ENCODE measurements at regions not wholly inside any gene's neighbourhood (a gene's known extent, or its start where the extent isn't known, plus 50 kb on each side); places are given as distances from the start of the nearest gene placed in this dataset.

DNA sequence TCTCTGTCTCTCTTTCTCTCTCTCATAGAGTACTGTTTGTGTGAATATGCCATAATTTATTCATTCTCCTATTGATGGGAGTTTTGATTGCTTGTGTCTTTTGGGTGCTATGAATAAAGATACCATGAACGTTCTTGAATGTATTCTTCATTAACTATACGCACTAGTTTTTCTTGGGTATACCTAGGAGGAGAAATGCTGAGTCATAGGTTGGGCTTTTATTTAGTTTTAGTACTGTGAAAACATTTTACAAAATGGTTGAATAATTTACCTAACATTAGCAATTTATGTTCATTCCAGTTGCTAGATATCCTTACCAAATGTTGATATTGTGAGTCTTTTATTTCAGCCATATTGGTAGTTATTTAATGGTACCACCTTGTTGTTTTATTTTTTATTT, 192.5 kb downstream of the NPR3 start:
- Histone ChIP-seq H3K27ac (no peak overlapping the region), H3K4me3 (no peak overlapping the region), H3K79me2 (ENCODE audit: low read depth) (no peaks in the 10 kb centered on the region), H3K36me3 (ENCODE audit: low read depth) (no peaks in the 10 kb centered on the region), H3K9me2 (ENCODE audit: insufficient read depth) (no peaks in the 10 kb centered on the region), H3K4me1 (replicated peaks; ENCODE audit: insufficient read depth) (no peaks in the 10 kb centered on the region), H4K20me1 (ENCODE audit: insufficient read depth) (no peaks in the 10 kb centered on the region), H2AFZ (no peak overlapping the region), H3K4me2 (no peak overlapping the region), H3K27me3 (ENCODE audit: insufficient read depth, low read depth) (no peaks in the 10 kb centered on the region), H3K9me3 (ENCODE audit: insufficient read depth, low read depth) (no peaks in the 10 kb centered on the region), H3F3A (ENCODE audit: insufficient read depth, low read depth) (no peaks in the 10 kb centered on the region; the same call in 1 of the 2 replicates)
- intact Hi-C loops (cut with micrococcal nuclease; ENCODE audit: unreplicated experiment) = no loop called here
- CTCF ChIA-PET = interaction anchor here (0.7 kb wide), 1 partner anchor 205 kb away, joined by 3 read pairs; no protein-coding TSS in a partner anchor
- POLR2A ChIA-PET (ENCODE audit: unreplicated experiment) = no interaction called here
- no TSS peak for BruUV-seq (replicated peaks)
- no peak for DNase-seq
- TF ChIP-seq, protein P1, sequence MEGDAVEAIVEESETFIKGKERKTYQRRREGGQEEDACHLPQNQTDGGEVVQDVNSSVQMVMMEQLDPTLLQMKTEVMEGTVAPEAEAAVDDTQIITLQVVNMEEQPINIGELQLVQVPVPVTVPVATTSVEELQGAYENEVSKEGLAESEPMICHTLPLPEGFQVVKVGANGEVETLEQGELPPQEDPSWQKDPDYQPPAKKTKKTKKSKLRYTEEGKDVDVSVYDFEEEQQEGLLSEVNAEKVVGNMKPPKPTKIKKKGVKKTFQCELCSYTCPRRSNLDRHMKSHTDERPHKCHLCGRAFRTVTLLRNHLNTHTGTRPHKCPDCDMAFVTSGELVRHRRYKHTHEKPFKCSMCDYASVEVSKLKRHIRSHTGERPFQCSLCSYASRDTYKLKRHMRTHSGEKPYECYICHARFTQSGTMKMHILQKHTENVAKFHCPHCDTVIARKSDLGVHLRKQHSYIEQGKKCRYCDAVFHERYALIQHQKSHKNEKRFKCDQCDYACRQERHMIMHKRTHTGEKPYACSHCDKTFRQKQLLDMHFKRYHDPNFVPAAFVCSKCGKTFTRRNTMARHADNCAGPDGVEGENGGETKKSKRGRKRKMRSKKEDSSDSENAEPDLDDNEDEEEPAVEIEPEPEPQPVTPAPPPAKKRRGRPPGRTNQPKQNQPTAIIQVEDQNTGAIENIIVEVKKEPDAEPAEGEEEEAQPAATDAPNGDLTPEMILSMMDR (conservative IDR thresholded peaks at IDR 0.05) = no peak
- TF ChIP-seq EZH2 (IDR thresholded peaks at IDR 0.05; ENCODE audit: low read depth) = no peak

DNA sequence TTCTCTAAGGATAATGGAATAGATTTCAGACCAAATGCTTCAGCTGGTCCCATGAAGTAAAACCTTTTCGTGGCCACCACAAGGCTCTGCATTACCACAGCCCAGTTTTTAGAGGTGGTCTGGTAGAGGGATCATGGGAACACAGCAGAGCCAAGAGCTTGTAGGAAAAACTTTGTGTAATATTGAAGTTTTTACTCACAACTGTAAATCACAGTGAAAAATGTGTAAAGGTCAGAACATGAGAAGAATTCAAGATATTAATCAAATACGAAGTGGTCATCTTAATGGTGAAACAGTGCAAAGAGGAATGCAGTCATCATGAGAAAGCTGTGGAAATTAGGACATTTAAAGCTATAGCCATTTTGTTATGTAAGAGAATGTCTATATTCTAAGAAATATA, 197.5 kb downstream of the NPR3 start:
- CTCF ChIA-PET = no interaction called here
- Histone ChIP-seq H3K79me2 (ENCODE audit: low read depth) (no peaks in the 10 kb centered on the region), H3K4me1 (replicated peaks; ENCODE audit: insufficient read depth) (no peaks in the 10 kb centered on the region), H3K9me3 (ENCODE audit: insufficient read depth, low read depth) (no peaks in the 10 kb centered on the region), H3K4me2 (no peak overlapping the region), H4K20me1 (ENCODE audit: insufficient read depth) (no peaks in the 10 kb centered on the region), H2AFZ (no peak overlapping the region), H3F3A (ENCODE audit: insufficient read depth, low read depth) (no peaks in the 10 kb centered on the region; the same call in 1 of the 2 replicates), H3K36me3 (ENCODE audit: low read depth) (no peaks in the 10 kb centered on the region), H3K4me3 (no peak overlapping the region), H3K27ac (no peak overlapping the region), H3K27me3 (ENCODE audit: insufficient read depth, low read depth) (no peaks in the 10 kb centered on the region), H3K9me2 (ENCODE audit: insufficient read depth) (no peaks in the 10 kb centered on the region)
- TF ChIP-seq, protein P1 (conservative IDR thresholded peaks at IDR 0.05) = no peak
- TF ChIP-seq EZH2 (IDR thresholded peaks at IDR 0.05; ENCODE audit: low read depth) = no peak
- POLR2A ChIA-PET (ENCODE audit: unreplicated experiment) = interaction anchor here (0.6 kb wide), 1 partner anchor 244 kb away, joined by 3 read pairs; no protein-coding TSS in a partner anchor
- intact Hi-C loops (cut with micrococcal nuclease; ENCODE audit: unreplicated experiment) = no loop called here
- no TSS peak for BruUV-seq (replicated peaks)
- no peak for DNase-seq

DNA sequence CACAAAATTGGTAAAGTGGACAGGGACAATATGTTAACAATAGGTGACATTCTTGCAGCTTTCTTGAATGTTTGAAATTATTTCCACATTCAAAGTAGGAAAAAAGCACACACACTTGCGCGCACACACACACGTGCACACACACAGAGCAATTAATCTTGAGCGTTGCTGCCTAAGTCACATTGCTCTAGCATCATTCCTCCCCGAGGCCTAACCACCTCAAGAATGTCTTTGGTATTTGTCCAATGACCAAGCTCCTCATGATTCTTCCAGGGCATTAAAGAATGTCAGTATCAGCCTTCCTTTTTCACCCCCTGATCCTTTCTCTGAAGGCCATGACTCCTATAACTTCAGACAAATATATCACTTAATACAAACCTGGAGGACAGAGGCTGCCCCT, 198.1 kb downstream of the NPR3 start:
- H3K27ac ChIP-seq = no peak overlapping the region
- ChIA-PET POLR2A (ENCODE audit: unreplicated experiment) (no interaction called here), CTCF (no interaction called here)
- H3K4me2 ChIP-seq = no peak overlapping the region
- H3K36me3 ChIP-seq (ENCODE audit: low read depth) = no peaks in the 10 kb centered on the region
- no peak for DNase-seq
- H3K9me2 ChIP-seq (ENCODE audit: insufficient read depth) = no peaks in the 10 kb centered on the region
- BruUV-seq (replicated peaks) = no TSS peak
- no peaks in the 10 kb centered on the region for H3K79me2 ChIP-seq (ENCODE audit: low read depth)
- no peaks in the 10 kb centered on the region for H4K20me1 ChIP-seq (ENCODE audit: insufficient read depth)
- no peak for TF ChIP-seq EZH2 (IDR thresholded peaks at IDR 0.05; ENCODE audit: low read depth)
- TF ChIP-seq, protein P1 (conservative IDR thresholded peaks at IDR 0.05) = no peak
- no peaks in the 10 kb centered on the region; the same call in 1 of the 2 replicates for H3F3A ChIP-seq (ENCODE audit: insufficient read depth, low read depth)
- H3K9me3 ChIP-seq (ENCODE audit: insufficient read depth, low read depth) = no peaks in the 10 kb centered on the region
- H3K4me1 ChIP-seq (replicated peaks; ENCODE audit: insufficient read depth) = no peaks in the 10 kb centered on the region
- intact Hi-C loops (cut with micrococcal nuclease; ENCODE audit: unreplicated experiment) = no loop called here
- no peak overlapping the region for H3K4me3 ChIP-seq
- H3K27me3 ChIP-seq (ENCODE audit: insufficient read depth, low read depth) = no peaks in the 10 kb centered on the region
- H2AFZ ChIP-seq = no peak overlapping the region
